ENCODE measurements at regions not wholly inside any gene's neighbourhood (a gene's known extent, or its start where the extent isn't known, plus 50 kb on each side); places are given as distances from the start of the nearest gene placed in this dataset.

GRCh38 chr6:141580131-141580530 is 552.6 kb upstream of the GJE1 start:
- H3K4me3 ChIP-seq (ENCODE audit: low read depth, low read length) = no peak overlapping the region
- no peak for TF ChIP-seq CTCF (IDR thresholded peaks at IDR 0.05; ENCODE audit: insufficient read depth, low read length)
- peak; percentile 34 for DNase-seq (ENCODE audit: low read depth)

- TF ChIP-seq CTCF (IDR thresholded peaks at IDR 0.05; ENCODE audit: insufficient read depth, low read length) = no peak
- no peak overlapping the region for H3K4me3 ChIP-seq (ENCODE audit: low read depth, low read length)
- no peak for DNase-seq (ENCODE audit: low read depth)
These were observed 556.0 kb upstream of the GJE1 start for GRCh38 chr6:141576751-141577150.

GRCh38 chr6:141562851-141563763 is 569.6 kb upstream of the GJE1 start:
- H3K4me3 ChIP-seq (ENCODE audit: low read depth, low read length) = no peak overlapping the region
- DNase-seq (ENCODE audit: low read depth) = peak; percentile 97
- TF ChIP-seq CTCF (IDR thresholded peaks at IDR 0.05; ENCODE audit: insufficient read depth, low read length) = peak; percentile 89

- TF ChIP-seq CTCF (IDR thresholded peaks at IDR 0.05; ENCODE audit: insufficient read depth, low read length) = no peak
- DNase-seq (ENCODE audit: low read depth) = no peak
- no peak overlapping the region for H3K4me3 ChIP-seq (ENCODE audit: low read depth, low read length)
These were observed 570.4 kb upstream of the GJE1 start for GRCh38 chr6:141562186-141562811.

- no peak for DNase-seq (ENCODE audit: low read depth)
- no peak for TF ChIP-seq CTCF (IDR thresholded peaks at IDR 0.05; ENCODE audit: insufficient read depth, low read length)
- H3K4me3 ChIP-seq (ENCODE audit: low read depth, low read length) = no peak overlapping the region
These were observed 571.6 kb upstream of the GJE1 start for GRCh38 chr6:141561154-141561553.

- no peak overlapping the region for H3K4me3 ChIP-seq (ENCODE audit: low read depth, low read length)
- DNase-seq (ENCODE audit: low read depth) = peak; percentile 68
- no peak for TF ChIP-seq CTCF (IDR thresholded peaks at IDR 0.05; ENCODE audit: insufficient read depth, low read length)
These were observed 580.3 kb upstream of the GJE1 start for GRCh38 chr6:141552463-141552862.
